NB4 (cell line): ENCODE measurements at regions not wholly inside any gene's neighbourhood (a gene's known extent, or its start where the extent isn't known, plus 50 kb on each side); places are given as distances from the start of the nearest gene placed in this dataset.

ENCODE experiments used
- CTCF ChIP-seq: IDR thresholded peaks from one replicate; pipeline ENCODE4 v1.5.1; 2012; ENCODE audit warnings: low read depth, low read length
- POLR2A ChIP-seq: IDR thresholded peaks from 2 replicates; pipeline ENCODE4 v1.6.1; 2011; ENCODE audit warnings: mild to moderate bottlenecking; ENCODE audit not compliant: insufficient read length; ENCODE audit errors: extremely low read depth

- TF ChIP-seq CTCF: no peak
- no peak for TF ChIP-seq POLR2A
Observed at GRCh38 chr10:89875557-89875956, 174.2 kb downstream of the KIF20B start.
